Lower leg skin (tissue), 4 donors: ENCODE measurements at regions not wholly inside any gene's neighbourhood (a gene's known extent, or its start where the extent isn't known, plus 50 kb on each side); places are given as distances from the start of the nearest gene placed in this dataset.

Experiments used
- DNase-seq, 2 donors: peaks; one replicate each; pipeline ENCODE4 v3.0.0-alpha.2; 2019; ENCODE audit warnings: low spot score in 2 of 2
- H3K4me3 ChIP-seq: fragments of 200-600 bp; sonication (generic); 2 replicates; pipeline ENCODE4 v1.5.1; 2017; ENCODE audit warnings: mild to moderate bottlenecking, low read depth; ENCODE audit not compliant: poor library complexity, severe bottlenecking
- POLR2A ChIP-seq, 2 donors: fragments of 450-650 bp; IDR thresholded peaks; one replicate each; pipeline ENCODE4 v1.6.1; 2016 to 2017; ENCODE audit warnings: antibody characterized with exemption in 2 of 2, mild to moderate bottlenecking in 1 of 2, moderate library complexity in 1 of 2
- WGBS, 2 donors: methylation state at CpG; one replicate each; pipeline ENCODE4 v1.1.5; 2018; 5-methylcytosine and 5-hydroxymethylcytosine counted together
- intact Hi-C: fragments of 100-400 bp; cut with DNase I; formaldehyde crosslinking; loops from one replicate; pipeline ENCODE4 v1.15.0; 2023; ENCODE audit warnings: low total_unique reads
- TF ChIP-seq, protein P1 (sequence below), 3 donors: fragments of 450-650 bp; IDR thresholded peaks; one replicate each; pipeline ENCODE4 v1.5.1; 2016; ENCODE audit warnings: antibody characterized with exemption in 3 of 3, mild to moderate bottlenecking in 3 of 3, moderate library complexity in 2 of 3

DNA sequence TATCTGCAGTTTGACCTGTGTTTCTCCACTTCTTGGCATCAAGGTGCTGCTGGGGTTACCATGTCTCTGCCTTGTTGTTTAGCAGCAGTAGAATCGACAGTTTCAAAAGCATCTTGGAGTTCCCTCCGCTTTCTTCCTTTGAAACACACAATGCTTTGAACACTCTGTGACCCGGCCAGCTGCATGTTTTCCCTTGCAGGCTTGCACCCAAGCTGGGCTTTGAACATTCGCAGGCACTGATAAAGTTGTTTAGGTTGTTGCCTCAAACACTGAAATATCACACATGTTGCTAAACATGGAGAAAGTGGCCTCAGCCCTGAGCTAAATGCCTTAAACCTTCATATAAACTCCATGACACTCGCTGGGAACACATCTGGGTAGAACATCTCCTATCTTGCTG is 251.7 kb downstream of the TSN start:
- TF ChIP-seq POLR2A (IDR thresholded peaks at IDR 0.05) = no peak
- TF ChIP-seq, protein P1, sequence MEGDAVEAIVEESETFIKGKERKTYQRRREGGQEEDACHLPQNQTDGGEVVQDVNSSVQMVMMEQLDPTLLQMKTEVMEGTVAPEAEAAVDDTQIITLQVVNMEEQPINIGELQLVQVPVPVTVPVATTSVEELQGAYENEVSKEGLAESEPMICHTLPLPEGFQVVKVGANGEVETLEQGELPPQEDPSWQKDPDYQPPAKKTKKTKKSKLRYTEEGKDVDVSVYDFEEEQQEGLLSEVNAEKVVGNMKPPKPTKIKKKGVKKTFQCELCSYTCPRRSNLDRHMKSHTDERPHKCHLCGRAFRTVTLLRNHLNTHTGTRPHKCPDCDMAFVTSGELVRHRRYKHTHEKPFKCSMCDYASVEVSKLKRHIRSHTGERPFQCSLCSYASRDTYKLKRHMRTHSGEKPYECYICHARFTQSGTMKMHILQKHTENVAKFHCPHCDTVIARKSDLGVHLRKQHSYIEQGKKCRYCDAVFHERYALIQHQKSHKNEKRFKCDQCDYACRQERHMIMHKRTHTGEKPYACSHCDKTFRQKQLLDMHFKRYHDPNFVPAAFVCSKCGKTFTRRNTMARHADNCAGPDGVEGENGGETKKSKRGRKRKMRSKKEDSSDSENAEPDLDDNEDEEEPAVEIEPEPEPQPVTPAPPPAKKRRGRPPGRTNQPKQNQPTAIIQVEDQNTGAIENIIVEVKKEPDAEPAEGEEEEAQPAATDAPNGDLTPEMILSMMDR (IDR thresholded peaks at IDR 0.05) = no peak
- no peak for DNase-seq
- H3K4me3 ChIP-seq = no peak overlapping the region
- 56 to 67% methylated on average over 5 of the region's 5 CpGs for WGBS, 2 donors
- intact Hi-C loops = no loop called here

DNA sequence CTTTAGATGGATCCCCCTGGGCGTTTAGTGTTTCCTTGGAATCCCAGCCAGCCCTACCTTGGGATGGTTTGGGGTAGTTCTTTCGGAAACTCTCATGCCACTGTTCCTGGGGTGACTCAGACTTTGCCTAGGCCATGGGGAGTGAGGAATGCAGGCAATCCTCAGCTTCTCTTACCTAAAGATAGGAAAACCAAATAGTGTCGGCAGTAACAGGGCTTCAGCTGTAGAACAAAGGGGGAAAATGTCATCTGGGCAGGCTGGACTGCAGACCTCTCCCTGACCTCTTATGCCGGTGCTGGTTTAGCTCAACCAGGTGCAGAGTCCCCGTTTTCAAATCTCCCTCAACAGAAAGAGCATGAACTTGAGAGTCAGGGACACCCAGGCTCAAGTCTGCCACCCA is 252.1 kb downstream of the TSN start:
- TF ChIP-seq, protein P1 (IDR thresholded peaks at IDR 0.05) = no peak
- no peak for TF ChIP-seq POLR2A (IDR thresholded peaks at IDR 0.05)
- DNase-seq = no peak
- 57 to 67% methylated on average over 5 of the region's 5 CpGs for WGBS, 2 donors
- intact Hi-C loops = no loop called here
- H3K4me3 ChIP-seq = no peak overlapping the region

DNA sequence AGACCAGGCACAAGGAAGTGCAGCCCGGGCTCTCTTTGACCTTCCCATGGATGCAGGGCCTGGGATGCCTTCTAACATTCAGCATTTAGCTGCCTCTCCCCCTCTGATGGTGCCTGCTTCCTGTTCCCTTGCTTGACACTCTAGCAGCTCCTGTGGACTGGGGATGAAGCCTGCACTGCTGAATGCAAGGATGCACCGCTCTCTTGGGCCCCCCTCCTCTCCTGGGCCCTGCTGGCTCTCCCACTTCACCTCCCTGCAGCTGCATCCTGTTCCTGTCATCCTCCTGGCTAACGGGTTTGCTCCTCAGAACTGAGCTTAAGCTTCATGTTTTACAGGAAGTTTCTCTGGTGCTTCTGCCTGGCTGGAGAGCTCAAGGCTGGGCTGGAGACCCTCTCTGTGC is 254.1 kb downstream of the TSN start:
- 38 to 43% methylated on average over 3 of the region's 3 CpGs for WGBS, 2 donors
- no peak for TF ChIP-seq POLR2A (IDR thresholded peaks at IDR 0.05)
- TF ChIP-seq, protein P1 (IDR thresholded peaks at IDR 0.05) = no peak
- H3K4me3 ChIP-seq = no peak overlapping the region
- DNase-seq = no peak
- intact Hi-C loops = no loop called here

DNA sequence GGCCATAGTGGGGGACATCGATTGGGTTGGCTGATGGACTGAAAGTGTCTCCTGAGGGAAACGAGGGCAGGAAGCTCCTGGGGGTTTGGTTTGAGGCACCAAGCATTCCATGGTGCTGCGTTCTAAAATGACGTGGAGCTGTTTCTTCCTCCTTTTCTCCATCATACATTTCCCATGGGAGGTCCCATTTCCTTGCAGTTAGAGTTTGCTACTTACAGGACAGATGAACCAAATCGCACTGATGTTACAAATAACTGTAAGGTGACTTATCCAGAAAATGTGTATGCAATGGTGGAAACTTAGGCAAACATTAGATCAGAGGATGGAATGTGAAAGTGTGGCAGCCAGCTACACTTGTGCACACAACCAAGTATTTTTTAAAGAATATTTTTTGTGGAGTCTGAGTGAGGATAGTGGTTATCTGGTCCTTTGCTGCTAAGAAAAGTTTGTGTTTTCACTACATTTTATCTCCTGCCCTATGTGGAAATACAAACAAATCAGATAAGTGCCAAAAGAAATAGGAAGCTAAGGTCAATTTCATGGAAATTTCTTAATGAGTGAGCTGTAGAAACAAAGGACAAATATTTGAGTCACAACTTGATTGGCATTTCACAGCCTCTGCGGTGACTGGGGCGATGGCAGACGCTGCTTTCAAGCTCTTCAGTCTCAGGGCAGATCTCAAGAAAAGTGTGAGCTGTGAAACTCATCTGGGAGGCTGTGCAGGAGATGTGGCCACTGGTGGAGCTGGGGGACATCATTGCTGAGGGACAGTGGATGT is 256.2 kb downstream of the TSN start:
- WGBS, 2 donors = 72 to 78% methylated on average over 8 of the region's 8 CpGs

DNA sequence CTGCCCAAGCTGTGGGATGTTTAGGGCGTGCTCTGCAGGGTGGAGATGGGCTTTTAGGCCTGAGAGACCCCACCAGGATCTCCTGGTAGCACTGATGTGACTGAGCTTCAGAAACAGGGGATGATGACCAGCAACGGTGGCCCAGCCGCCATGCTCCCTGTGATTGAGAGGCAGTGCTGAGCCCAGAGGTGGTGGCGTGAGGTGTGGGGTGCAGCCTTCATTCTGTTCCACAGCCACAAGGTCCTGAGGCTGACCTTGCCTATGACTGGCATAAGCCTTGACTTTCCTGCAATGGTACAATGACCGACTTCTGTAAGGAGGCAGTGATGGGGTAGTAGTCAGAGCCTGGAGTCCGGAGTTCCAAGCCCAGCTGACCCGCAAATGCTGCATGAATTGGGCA is 263.3 kb downstream of the TSN start:
- peak in 1 of 2 donors; percentile 61 for DNase-seq
- no peak overlapping the region for H3K4me3 ChIP-seq
- 93 to 94% methylated on average over 7 of the region's 7 CpGs for WGBS, 2 donors
- TF ChIP-seq, protein P1 (IDR thresholded peaks at IDR 0.05) = no peak
- TF ChIP-seq POLR2A (IDR thresholded peaks at IDR 0.05) = no peak
- intact Hi-C loops = no loop called here

More for the DNA sequence above, 256.2 kb downstream of the TSN start:
- H3K4me3 ChIP-seq = no peak overlapping the region
- intact Hi-C loops = no loop called here
- DNase-seq = no peak
- no peak for TF ChIP-seq POLR2A (IDR thresholded peaks at IDR 0.05)
- TF ChIP-seq, protein P1 (IDR thresholded peaks at IDR 0.05) = no peak

DNA sequence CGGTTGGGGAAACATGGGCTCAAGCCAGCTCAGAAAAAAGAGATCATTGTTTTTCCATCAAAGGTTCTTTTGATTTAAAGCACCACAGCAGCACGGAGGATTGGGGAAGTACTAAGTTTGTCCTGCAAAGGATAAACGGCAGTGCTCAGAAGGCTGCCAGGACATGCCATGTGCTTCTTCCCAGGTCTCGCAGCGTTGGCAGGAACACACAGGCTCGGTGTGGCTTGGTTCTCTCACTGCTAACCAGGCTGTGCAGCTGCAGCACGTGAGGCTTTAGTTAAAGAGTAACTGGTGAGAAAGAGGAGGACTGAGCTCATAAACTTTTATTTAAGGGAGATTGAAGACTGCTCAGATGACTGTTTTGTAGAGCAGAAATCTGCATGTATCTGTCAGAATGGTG is 264.3 kb downstream of the TSN start:
- 4 to 6% methylated on average over 7 of the region's 7 CpGs for WGBS, 2 donors
- no peak overlapping the region for H3K4me3 ChIP-seq
- peak in 1 of 2 donors; percentile 28 for DNase-seq
- TF ChIP-seq POLR2A (IDR thresholded peaks at IDR 0.05) = no peak
- TF ChIP-seq, protein P1 (IDR thresholded peaks at IDR 0.05) = no peak
- intact Hi-C loops = no loop called here
